ENCODE measurements at regions not wholly inside any gene's neighbourhood (a gene's known extent, or its start where the extent isn't known, plus 50 kb on each side); places are given as distances from the start of the nearest gene placed in this dataset.

DNA sequence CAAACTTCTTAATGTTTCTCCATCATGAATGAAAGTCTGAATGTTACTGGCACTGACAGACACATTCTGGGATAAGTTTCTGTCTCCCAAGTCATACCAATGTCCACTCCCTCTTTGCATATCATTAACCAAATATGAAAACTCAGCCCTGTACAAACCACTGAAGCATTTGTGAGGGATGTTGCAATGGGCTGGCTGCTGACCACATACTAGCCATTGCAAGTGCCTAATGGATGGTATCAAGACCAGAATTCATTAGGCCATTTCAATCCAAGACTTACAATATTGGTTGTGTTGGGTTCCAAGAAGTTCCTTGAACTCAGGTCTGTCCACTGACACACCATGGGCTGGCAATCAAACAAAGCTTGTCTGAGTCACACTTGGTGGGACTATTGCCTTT, 73.8 kb downstream of the CBLN2 start:
- H3K27ac ChIP-seq: no peak overlapping the region
- H3K4me3 ChIP-seq: no peak overlapping the region

DNA sequence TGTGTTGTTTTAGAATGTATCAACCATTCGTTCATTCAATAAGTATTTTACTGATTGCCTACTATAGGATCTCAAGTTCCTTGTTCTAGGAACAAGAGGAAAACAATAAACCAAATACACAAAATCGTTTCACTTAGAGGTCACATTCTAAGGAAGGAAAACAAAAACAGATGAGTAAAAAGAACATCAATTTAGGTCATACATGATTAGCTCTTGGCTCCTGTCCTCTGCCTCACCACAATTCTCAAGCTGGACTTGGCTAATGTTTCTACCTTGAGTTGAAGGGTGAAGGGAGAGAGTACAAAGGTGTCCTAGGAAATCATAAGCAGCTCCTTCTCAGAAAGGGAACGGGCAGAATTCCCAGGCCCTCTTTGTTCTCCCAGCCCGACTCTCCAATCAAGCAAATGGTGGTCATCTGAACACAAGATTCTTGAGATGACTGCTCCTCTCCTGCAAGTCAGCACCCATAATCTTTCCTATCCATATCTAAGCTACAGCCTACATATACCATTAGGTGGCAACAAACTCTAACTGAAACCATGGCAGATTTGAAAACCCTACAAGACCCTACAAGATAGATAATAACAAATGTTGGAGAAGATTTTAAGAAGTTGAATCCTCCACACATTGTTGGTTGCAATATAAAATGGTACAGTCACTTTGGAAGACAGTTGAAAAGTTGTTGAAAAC, 76.0 kb downstream of the CBLN2 start:
- H3K27ac ChIP-seq: no peak overlapping the region
- no peak overlapping the region for H3K4me3 ChIP-seq

DNA sequence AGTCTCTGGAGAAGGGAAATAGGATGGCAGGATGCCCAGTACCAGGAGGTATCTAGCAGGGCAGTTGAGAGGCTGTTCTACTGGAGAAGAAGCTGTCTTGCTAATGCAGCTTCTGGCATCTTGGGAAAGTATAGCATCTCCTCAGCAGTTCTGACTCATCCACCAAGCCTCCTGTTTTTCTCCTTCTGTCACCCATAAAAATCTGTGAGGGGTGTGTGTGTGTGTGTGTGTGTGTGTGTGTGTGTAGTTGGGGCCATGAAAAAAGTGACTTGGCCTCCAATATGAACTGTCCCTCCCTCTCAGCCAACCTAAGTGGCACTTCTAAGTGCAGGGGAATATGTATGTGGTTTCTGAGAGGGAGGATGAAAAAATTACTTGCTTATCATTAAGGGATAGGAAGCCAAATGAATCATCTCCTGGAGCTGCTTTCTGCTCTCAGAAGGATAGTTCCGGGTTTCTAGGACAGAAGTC, 83.9 kb downstream of the CBLN2 start:
- Histone ChIP-seq H3K27ac (no peak overlapping the region), H3K4me3 (no peak overlapping the region)

DNA sequence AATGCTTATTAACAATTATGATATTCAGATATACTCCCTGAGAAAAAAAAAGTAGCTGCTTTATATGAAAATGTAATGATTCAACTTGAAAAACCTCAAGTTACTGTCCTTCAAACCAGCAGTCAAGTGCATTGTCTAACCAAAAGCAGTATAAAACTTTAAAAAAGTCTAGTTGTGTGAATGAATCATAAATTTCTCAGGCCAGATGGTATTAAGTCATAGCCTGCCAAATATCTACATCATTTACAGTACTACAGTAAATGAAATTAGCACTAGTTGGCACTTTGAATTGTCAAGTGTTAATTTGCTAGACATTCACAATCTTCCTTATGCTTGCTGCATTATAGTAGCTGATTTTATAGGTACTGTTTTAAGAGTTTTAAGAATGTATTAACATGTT, 85.9 kb downstream of the CBLN2 start:
- no peak overlapping the region for H3K4me3 ChIP-seq
- no peak overlapping the region for H3K27ac ChIP-seq

DNA sequence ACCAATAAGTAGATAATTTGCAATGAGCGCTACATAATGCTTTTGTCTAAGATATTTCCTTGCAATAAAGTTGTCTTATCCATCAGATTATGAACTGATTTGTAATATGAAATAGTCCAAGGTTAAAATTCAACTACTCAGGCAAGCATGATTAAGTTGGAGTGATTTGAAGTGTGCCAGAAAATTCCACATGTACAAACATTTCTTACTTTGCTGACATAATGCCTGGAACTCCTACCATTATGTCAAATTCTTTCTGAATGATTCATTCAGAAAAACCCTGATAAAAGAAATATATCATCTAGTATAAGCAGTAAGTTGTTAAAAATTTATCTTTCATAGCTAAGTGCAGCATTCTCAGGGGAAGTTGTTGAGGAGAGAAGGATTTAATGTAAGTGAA, 87.3 kb downstream of the CBLN2 start:
- Histone ChIP-seq H3K4me3 (no peak overlapping the region), H3K27ac (no peak overlapping the region)

DNA sequence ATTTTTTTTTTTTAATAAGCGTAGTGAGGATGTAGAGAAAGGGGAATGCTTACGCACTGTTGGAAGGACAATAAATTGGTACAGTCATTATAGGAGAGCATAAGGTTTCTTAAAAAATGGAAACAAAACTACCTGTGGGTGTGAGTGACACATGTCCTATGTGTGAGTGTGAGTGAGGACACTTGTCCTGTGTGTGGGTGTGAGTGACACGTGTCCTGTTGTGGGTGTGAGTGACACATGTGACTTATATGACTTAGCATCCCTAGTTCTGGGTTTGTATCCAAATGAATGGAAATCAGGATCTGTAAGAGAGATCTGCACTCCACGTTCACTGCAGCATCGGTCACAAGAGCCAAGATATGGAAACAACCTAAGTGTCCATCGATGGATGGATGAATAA, 91.8 kb downstream of the CBLN2 start:
- no peak overlapping the region for H3K4me3 ChIP-seq
- H3K27ac ChIP-seq: no peak overlapping the region

DNA sequence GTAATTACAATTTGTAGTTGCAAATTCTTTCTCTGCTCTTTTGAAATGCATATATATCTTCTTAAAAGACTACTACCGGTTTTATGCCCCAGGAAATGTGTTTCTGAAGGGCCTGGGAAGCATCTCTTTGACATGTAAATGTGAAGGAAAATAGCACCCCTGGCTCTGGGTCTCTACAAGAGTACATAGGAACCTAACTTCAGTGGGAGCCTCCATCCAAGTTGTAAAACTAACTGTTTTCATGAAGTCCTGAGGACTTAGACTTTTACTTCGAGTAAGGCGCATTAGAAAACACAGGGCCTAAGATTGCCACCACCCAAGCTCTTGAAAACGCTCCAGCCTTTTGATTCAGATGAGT, 99.4 kb downstream of the CBLN2 start:
- Histone ChIP-seq H3K4me3 (no peak overlapping the region), H3K27ac (no peak overlapping the region)

DNA sequence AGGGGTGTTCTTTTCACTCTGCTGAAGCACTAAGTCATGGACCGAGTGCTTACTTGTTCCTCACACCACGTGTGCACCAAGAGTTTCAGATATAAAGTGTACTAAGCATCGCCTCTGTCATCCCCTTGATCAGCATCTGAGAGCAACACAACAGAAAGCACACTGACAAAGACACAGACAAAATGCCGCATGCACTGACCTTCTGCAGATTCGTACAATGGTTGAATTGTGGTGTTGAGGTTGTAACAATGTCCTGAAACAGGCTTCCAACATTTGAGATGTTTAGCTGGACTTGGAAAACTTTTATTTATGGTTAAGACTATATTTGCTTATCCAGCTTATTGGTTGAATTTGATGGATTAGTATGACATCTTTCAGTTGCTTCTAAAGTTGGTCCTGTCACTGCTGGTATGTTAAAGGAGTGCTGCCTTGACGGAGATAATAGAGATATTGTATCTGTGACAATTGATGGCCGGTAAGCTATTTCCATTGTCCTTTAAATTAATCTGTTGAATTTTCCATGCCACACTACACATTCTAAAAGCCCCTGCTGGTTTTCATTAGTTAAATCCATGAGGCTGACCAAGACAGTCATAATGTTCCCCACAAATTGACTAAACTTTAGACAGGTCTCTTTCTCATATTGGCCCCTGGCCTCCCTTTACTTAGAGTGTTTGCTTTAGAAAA, 99.9 kb downstream of the CBLN2 start:
- H3K4me3 ChIP-seq: no peak overlapping the region
- no peak overlapping the region for H3K27ac ChIP-seq

DNA sequence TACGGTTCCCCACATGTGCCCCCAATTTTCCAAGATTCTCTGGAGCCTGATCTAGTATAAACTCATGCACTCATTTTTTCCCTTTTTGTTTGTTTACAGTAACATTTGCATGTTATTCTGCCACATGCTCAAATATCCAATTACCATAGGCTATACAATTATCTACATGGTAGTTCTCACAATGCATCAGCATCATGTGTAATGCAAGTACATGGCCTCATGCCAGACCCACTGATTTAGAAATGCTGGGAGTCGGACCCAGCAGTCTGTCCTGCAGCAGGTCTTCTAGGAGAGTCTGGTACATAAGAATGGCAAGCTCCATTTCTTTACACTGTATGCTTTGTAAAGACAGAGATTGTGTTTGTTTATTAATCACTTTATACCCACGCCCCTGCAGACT, 107.7 kb downstream of the CBLN2 start:
- no peak overlapping the region for H3K4me3 ChIP-seq

DNA sequence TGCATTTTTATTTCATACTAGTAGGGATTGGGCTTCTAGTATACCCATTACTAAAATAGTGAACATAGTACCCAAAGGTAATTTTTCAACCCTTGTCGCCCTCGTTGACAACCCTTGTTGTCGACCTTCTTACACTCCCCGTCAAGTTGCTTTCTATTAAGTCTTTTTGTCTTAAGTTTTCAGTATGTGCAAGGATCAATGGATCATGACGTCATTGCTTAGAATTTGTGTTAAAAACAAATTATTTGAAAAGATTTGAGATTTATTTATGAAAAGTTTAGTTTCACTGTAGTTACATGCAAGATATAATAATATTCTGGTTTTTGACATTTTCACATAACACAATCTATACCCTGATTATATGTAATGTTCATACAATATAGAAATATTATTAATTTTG, 110.4 kb downstream of the CBLN2 start:
- Histone ChIP-seq H3K27ac (no peak overlapping the region), H3K4me3 (no peak overlapping the region)

More for the DNA sequence above, 107.7 kb downstream of the CBLN2 start:
- H3K27ac ChIP-seq: no peak overlapping the region

DNA sequence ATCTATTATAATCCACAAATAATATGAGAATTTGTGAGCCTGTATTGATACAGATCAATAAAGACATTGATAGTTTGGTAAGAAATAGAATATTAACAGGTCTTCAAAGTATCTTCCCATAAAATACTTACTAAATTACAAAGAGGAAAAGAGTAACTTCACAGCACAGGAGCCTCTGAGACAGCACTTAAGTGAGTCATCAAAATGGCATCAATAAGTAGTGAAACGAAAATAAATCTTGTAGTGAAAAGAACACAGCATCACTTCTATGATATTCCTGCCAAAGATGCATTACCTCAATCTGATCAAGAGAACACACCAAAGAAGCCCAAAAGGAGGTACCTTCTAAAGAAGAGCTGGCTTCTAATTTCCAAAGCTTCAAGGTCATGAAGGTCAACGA, 116.4 kb downstream of the CBLN2 start:
- no peak overlapping the region for H3K27ac ChIP-seq
- H3K4me3 ChIP-seq: no peak overlapping the region

DNA sequence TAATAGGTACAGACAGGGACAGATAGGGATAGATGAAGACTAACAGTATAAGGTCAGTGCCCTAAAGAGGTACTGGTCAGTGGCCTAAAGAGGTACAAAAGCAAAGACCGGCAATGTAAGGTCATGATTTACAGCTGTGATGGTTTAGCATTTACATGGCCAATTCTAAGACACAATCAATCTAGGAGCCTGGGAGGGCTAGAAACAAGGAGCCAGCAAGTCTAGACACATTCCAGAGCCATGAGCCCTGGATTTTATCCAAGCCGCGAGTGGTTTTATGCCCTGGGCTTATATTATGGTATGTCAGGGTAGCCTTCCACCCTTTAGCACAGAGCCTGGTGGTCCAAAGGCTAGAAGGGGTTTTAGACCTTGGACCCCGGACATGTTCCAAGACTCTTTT, 124.2 kb downstream of the CBLN2 start:
- Histone ChIP-seq H3K27ac (no peak overlapping the region), H3K4me3 (no peak overlapping the region)

DNA sequence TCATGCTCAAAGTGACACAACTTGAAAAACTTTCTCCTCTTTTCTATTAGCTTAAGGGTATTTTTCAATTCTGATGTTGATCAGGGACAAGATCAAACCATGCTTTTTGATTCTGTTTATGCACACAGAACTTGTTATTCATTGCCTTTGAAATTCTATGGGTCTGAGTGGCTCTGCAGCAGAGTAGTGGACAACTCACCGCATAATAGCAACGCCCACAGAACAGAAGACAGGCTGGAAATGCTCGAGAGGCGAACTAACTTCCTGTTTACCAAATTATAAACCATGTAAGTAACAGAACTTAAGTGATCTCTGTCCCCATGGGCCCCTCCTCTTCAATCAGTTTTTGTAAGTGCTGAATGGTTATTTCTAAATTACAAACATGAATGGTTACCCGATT, 131.2 kb downstream of the CBLN2 start:
- no peak overlapping the region for H3K27ac ChIP-seq
- no peak overlapping the region for H3K4me3 ChIP-seq

DNA sequence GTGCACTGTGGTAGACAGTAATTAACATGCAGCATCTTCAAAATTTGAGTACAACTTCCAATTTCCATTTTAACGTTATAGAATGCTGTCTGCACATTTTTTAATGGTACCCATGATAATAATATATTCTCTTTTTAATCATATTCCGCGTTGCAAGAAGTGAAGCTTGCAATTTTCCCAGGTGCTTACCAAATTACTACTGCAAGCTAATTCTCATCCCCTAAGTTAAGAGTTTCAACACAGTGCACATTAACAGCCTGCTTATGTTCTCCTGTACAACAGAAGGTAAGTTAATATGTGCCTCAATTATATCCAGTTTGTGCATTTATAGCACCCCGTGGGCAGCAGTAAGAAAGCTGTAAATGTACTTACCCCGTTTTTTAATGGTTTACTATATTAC, 132.9 kb downstream of the CBLN2 start:
- Histone ChIP-seq H3K27ac (no peak overlapping the region), H3K4me3 (no peak overlapping the region)

DNA sequence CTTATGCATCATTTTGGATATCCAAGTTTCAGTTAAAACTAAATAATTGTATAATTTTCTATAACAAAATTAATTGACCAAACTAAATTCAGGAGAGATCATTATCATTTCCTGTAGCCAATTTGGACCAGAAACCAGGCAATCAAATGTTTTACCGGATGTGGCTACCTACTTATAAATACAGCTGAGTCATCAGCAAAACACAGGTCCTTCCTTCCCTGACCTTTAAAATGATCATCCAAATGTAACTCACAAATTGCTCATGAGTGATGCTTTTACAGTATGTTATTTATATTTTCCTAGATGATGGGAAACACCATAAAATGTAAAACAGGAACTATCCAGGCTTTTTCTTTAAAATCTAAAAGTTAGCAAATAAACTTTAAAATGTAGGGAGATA, 133.7 kb downstream of the CBLN2 start:
- Histone ChIP-seq H3K27ac (no peak overlapping the region), H3K4me3 (no peak overlapping the region)

DNA sequence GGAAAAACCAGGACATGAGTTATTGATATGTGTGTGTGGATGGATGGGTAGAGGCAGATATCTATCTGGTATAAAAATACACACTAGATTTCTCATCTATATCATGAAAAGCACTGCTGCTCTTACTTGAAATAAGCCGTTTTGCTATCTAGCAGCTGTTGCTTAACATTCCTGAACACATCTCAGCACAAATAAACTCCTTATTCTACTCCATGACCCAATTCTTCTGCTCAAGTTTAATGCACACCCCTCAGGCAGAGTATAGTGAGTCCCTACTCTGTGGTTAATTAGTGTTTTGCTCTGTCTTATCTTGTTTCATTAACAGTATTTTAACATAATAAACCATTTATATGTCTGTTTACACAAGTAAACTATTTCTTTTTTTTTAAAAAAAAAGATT, 134.2 kb downstream of the CBLN2 start:
- Histone ChIP-seq H3K4me3 (no peak overlapping the region), H3K27ac (no peak overlapping the region)

DNA sequence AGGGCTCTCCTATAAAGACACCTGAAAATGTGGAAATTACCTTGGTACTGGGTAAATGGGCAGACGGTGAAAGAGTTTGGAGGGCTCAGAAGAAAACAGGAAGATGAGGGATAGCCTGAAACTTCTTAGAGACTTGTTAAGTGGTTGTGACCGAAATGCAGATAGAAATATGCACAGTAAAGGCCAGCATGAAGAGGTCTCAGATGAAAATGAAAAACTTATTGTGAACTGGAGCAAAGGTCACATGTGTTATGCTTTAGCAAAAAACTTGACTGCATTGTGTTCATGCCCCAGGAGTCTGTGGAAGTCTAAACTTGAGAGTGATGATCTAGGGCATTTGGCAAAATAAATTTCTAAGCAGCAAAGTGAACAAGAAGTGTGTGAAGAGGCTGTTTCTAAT, 137.1 kb downstream of the CBLN2 start:
- H3K27ac ChIP-seq: no peak overlapping the region
- no peak overlapping the region for H3K4me3 ChIP-seq

DNA sequence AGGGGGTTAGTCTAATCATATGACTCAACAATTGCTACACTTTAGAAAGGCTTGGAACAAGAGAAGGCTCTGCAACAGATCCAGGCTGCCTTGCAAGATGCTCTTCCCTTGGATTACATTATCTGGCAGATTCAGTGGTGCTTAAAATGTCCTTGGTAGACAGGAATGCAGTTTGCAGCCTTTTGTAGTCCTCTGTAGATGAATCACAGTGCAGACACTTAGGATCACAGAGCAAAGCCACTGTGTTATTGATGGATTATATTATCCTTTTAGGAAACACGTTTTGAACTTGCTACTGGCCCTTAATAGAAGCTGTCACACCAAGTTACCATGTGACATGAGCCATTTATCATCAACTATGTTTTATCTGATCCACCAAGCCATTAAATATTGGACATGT, 152.2 kb downstream of the CBLN2 start:
- no peak overlapping the region for H3K4me3 ChIP-seq
- H3K27ac ChIP-seq: no peak overlapping the region

DNA sequence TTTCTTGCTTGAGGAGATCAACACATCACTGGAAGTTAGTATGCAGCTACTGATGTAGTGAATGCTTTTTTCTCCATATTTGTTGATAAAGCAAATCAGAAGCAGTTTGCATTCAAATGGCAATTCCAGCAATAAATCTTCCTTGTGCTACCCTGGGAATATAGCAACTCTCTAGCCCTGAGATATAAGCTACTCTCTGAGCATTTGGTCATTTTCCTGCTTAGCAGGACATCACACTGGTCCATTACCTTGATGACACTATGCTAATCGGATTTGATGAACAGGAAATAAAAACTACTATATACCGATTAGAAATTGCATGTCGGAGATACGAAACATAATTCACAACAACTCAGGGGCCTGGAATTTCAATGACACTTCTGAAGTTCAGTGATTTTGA, 152.7 kb downstream of the CBLN2 start:
- no peak overlapping the region for H3K4me3 ChIP-seq
- no peak overlapping the region for H3K27ac ChIP-seq

DNA sequence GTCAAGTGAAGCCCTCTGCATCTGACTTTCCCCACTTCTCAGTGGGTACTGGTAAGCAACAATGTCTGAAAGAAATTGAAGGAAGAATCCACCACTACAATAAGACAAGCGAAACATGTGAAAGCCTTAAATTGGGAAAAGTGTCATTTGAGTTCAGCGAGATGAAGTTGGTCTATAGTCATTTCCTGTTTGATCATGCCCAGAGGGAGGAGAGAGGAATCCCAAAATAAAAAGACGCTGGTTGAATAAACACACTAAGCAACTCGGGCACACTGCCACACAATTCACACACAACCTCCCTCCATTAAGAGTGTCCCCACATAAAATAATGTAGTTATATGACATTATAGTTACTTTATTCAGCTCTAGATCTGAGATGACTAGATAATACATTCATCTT, 166.1 kb downstream of the CBLN2 start:
- H3K4me3 ChIP-seq: no peak overlapping the region
- H3K27ac ChIP-seq: no peak overlapping the region

DNA sequence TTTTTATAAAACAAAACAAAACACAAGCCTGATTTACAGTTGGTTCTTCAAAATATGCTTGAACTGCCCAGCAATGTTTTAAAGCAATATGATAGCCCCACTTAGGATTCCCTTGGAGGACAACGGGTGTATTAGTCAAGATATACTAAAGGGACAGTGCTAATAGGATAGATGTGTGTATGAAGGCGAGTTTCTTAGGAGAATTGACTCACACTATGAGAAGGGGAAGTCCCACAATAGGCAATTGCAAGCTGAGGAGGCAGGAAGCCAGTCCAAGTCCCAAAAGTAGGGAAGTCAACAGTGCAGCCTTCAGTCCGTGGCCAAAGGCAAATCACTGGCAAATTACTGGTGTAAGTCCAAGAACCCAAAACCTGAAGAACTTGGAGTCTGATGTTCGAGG, 167.9 kb downstream of the CBLN2 start:
- H3K27ac ChIP-seq: no peak overlapping the region

DNA sequence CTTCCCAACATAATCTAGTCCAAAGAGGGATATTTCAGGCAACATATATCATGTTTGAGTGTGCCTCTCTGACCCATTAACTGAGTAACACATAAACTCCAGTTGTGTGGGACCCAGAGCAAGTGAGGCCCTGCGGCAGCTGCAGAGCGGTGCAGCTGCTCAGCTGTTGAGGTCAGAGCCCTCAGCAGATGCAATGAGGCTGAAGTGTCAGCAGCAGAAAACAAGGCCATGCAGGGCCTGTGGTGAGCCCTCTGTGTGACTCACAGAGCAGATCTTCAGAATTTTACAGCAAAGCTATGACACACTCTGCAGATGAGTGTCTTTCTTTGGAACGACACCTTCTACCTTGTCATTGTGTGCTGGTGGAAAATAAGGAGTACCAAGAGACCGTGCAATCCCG, 168.5 kb downstream of the CBLN2 start:
- no peak overlapping the region for H3K4me3 ChIP-seq
- no peak overlapping the region for H3K27ac ChIP-seq

More for the DNA sequence above, 167.9 kb downstream of the CBLN2 start:
- H3K4me3 ChIP-seq: no peak overlapping the region

Measured in skin epidermis (tissue), 12 donors.